ENCODE measurements at regions not wholly inside any gene's neighbourhood (a gene's known extent, or its start where the extent isn't known, plus 50 kb on each side); places are given as distances from the start of the nearest gene placed in this dataset.

DNA sequence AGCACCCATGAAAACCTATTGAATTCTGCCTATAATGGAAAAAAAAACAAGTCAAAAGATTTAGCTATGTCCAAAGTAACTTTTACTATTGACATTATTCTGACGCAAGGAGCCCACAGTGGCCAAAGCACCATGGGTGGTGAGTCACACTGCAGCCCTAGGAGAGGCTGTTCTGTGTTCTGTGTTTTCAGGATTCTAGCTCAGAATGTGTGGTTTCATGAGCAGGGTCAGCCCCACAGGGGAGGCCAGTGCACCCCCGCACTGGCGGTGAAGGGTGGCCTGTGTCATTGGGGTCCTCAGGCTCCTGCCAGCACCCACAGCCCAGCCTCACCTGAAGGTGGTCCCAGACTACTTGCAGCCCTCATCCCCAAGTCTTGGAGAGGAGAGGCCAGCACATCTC, 112.2 kb downstream of the BRD1 start (continued):
- TF ChIP-seq TSHZ2 (CRISPR knock-in tag; IDR thresholded peaks at IDR 0.05) (no peak), TOX (CRISPR knock-in tag; IDR thresholded peaks at IDR 0.05; ENCODE audit: borderline replicate concordance) (no peak)

- no peak for ATAC-seq
- TF ChIP-seq ZNF70 (CRISPR knock-in tag; IDR thresholded peaks at IDR 0.05) (no peak), TSHZ2 (CRISPR knock-in tag; IDR thresholded peaks at IDR 0.05) (no peak), ZFP30 (CRISPR knock-in tag; IDR thresholded peaks at IDR 0.05) (no peak), PATZ1 (CRISPR knock-in tag; IDR thresholded peaks at IDR 0.05; ENCODE audit: borderline replicate concordance) (no peak), ZC3H10 (CRISPR knock-in tag; IDR thresholded peaks at IDR 0.05) (no peak), ZNF565 (CRISPR knock-in tag; conservative IDR thresholded peaks at IDR 0.05; ENCODE audit: low read depth) (no peak), OSR1 (CRISPR knock-in tag; IDR thresholded peaks at IDR 0.05) (no peak), RARB (CRISPR knock-in tag; IDR thresholded peaks at IDR 0.05) (no peak), CSRNP3 (CRISPR knock-in tag; IDR thresholded peaks at IDR 0.05) (no peak), SNAI2 (CRISPR knock-in tag; IDR thresholded peaks at IDR 0.05) (no peak), BACH2 (CRISPR knock-in tag; IDR thresholded peaks at IDR 0.05; ENCODE audit: borderline replicate concordance) (no peak), ARNTL (CRISPR knock-in tag; IDR thresholded peaks at IDR 0.05; ENCODE audit: borderline replicate concordance, low read depth) (no peak), PPARA (CRISPR knock-in tag; IDR thresholded peaks at IDR 0.05; ENCODE audit: borderline replicate concordance) (no peak), CSDC2 (CRISPR knock-in tag; IDR thresholded peaks at IDR 0.05) (no peak)
- TF ChIP-seq, protein P1, sequence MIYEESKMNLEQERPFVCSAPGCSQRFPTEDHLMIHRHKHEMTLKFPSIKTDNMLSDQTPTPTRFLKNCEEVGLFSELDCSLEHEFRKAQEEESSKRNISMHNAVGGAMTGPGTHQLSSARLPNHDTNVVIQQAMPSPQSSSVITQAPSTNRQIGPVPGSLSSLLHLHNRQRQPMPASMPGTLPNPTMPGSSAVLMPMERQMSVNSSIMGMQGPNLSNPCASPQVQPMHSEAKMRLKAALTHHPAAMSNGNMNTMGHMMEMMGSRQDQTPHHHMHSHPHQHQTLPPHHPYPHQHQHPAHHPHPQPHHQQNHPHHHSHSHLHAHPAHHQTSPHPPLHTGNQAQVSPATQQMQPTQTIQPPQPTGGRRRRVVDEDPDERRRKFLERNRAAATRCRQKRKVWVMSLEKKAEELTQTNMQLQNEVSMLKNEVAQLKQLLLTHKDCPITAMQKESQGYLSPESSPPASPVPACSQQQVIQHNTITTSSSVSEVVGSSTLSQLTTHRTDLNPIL (CRISPR knock-in tag; IDR thresholded peaks at IDR 0.05; ENCODE audit: low read depth): no peak
Observed at GRCh38 chr22:49713003-49713402, 114.7 kb downstream of the BRD1 start.

- no peak for ATAC-seq
- TF ChIP-seq RARB (CRISPR knock-in tag; IDR thresholded peaks at IDR 0.05): no peak
- no peak for TF ChIP-seq CSRNP3 (CRISPR knock-in tag; IDR thresholded peaks at IDR 0.05)
- no peak for TF ChIP-seq PPARA (CRISPR knock-in tag; IDR thresholded peaks at IDR 0.05; ENCODE audit: borderline replicate concordance)
- no peak for TF ChIP-seq PATZ1 (CRISPR knock-in tag; IDR thresholded peaks at IDR 0.05; ENCODE audit: borderline replicate concordance)
- no peak for TF ChIP-seq ESRRG (CRISPR knock-in tag; IDR thresholded peaks at IDR 0.05)
- TF ChIP-seq, protein P1 (CRISPR knock-in tag; IDR thresholded peaks at IDR 0.05; ENCODE audit: low read depth): no peak
- TF ChIP-seq TSHZ2 (CRISPR knock-in tag; IDR thresholded peaks at IDR 0.05): no peak
- TF ChIP-seq ARNTL (CRISPR knock-in tag; IDR thresholded peaks at IDR 0.05; ENCODE audit: borderline replicate concordance, low read depth): no peak
Observed at GRCh38 chr22:49712195-49712791, 115.4 kb downstream of the BRD1 start.

Data from SK-N-SH treated with all-trans-retinoic acid at 6 μM for 48 hours (cell line).